Spleen (tissue), 7 donors: ENCODE measurements at regions not wholly inside any gene's neighbourhood (a gene's known extent, or its start where the extent isn't known, plus 50 kb on each side); places are given as distances from the start of the nearest gene placed in this dataset.

Source experiments
- CTCF ChIP-seq, 11 experiments: fragments of 200-600 bp in 7 of 11; fragments of 450-650 bp in 4 of 11; sonication (generic) in 4 of 11; IDR thresholded peaks in 8 of 11; conservative IDR thresholded peaks in 3 of 11; 1 replicate in 7 of 11; 2 replicates in 4 of 11; pipeline versions ENCODE4 v1.4.0 to v1.8.0; 2016 to 2021; ENCODE audit warnings: antibody characterized with exemption in 11 of 11, inconsistent platforms in 4 of 11, mild to moderate bottlenecking in 1 of 11
- POLR2A ChIP-seq, 3 donors: fragments of 450-650 bp; IDR thresholded peaks; one replicate each; pipeline ENCODE4 v1.5.1; 2017; ENCODE audit warnings: antibody characterized with exemption in 3 of 3, mild to moderate bottlenecking in 1 of 3
- POLR2AphosphoS5 ChIP-seq, 3 donors: sonication (generic); formaldehyde crosslinking; IDR thresholded peaks; one replicate each; pipeline ENCODE4 v1.5.1; 2017; ENCODE audit warnings: antibody characterized with exemption in 3 of 3
- donor health status: DM: no; HTN: no; CAD: no; lungs with moderate emphysema.
- donor health status: DM: no; HTN: no; CAD: no.
- donor health status: DM: no; HTN: no; CAD: no.

- TF ChIP-seq CTCF (IDR thresholded peaks at IDR 0.05 in 8 of 11, conservative IDR thresholded peaks at IDR 0.05 in 3 of 11) = no peak
- TF ChIP-seq POLR2AphosphoS5 (IDR thresholded peaks at IDR 0.05) = no peak
- no peak for TF ChIP-seq POLR2A (IDR thresholded peaks at IDR 0.05)
These were observed 227.4 kb upstream of the CFAP20DC start for GRCh38 chr3:59277201-59277600.
